Activated B cell treated with CpG ODN at 0.5 μM for 24 hours (primary cell): ENCODE measurements at regions not wholly inside any gene's neighbourhood (a gene's known extent, or its start where the extent isn't known, plus 50 kb on each side); places are given as distances from the start of the nearest gene placed in this dataset.

Source experiments
- ATAC-seq: fragments of 200-7000 bp; cut with Tn5 transposase; one replicate; pipeline ENCODE4 v1.10.0; 2021; ENCODE audit warnings: low read depth, mild to moderate bottlenecking, moderate library complexity
- CTCF ChIA-PET: fragments of 350-600 bp; sonication (Branson Sonifier 250); formaldehyde crosslinking; loops from one replicate; lab custom pipeline; 2021; ENCODE audit warnings: antibody characterized with exemption; lab: Charles Lee
- POLR2A ChIA-PET: fragments of 350-600 bp; sonication (Branson Sonifier 250); formaldehyde crosslinking; loops from one replicate; lab custom pipeline; 2021; ENCODE audit warnings: antibody characterized with exemption; lab: Charles Lee
- DNase-seq: peaks from one replicate; pipeline ENCODE4 v3.0.0; 2022
- H3K27ac Mint-ChIP-seq: one replicate; pipeline ENCODE4 v1.8.0; 2020; ENCODE audit warnings: mixed read lengths
- H3K27me3 Mint-ChIP-seq: one replicate; pipeline ENCODE4 v1.8.0; 2021; ENCODE audit warnings: mixed read lengths
- H3K36me3 Mint-ChIP-seq: one replicate; pipeline ENCODE4 v1.8.0; 2021; ENCODE audit warnings: low read depth, mixed read lengths
- H3K4me1 Mint-ChIP-seq: one replicate; pipeline ENCODE4 v1.8.0; 2021; ENCODE audit warnings: mixed read lengths
- H3K4me3 Mint-ChIP-seq: one replicate; pipeline ENCODE4 v1.8.0; 2020; ENCODE audit warnings: mild to moderate bottlenecking, mixed read lengths
- H3K9me3 Mint-ChIP-seq: one replicate; pipeline ENCODE4 v1.8.0; 2020; ENCODE audit warnings: mixed read lengths
- intact Hi-C: fragments of 100-400 bp; cut with micrococcal nuclease; formaldehyde crosslinking; loops from one replicate; pipeline ENCODE4 v1.15.1; 2024
- TF ChIP-seq, protein P1 (sequence below): fragments of 200-600 bp; IDR thresholded peaks from one replicate; pipeline ENCODE4 v1.8.0; 2022; ENCODE audit warnings: antibody characterized with exemption, mild to moderate bottlenecking

- no peak for DNase-seq
- no peaks in the 10 kb centered on the region for H3K36me3 Mint-ChIP-seq
- TF ChIP-seq, protein P1, sequence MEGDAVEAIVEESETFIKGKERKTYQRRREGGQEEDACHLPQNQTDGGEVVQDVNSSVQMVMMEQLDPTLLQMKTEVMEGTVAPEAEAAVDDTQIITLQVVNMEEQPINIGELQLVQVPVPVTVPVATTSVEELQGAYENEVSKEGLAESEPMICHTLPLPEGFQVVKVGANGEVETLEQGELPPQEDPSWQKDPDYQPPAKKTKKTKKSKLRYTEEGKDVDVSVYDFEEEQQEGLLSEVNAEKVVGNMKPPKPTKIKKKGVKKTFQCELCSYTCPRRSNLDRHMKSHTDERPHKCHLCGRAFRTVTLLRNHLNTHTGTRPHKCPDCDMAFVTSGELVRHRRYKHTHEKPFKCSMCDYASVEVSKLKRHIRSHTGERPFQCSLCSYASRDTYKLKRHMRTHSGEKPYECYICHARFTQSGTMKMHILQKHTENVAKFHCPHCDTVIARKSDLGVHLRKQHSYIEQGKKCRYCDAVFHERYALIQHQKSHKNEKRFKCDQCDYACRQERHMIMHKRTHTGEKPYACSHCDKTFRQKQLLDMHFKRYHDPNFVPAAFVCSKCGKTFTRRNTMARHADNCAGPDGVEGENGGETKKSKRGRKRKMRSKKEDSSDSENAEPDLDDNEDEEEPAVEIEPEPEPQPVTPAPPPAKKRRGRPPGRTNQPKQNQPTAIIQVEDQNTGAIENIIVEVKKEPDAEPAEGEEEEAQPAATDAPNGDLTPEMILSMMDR = no peak
- no peak overlapping the region for H3K27ac Mint-ChIP-seq
- ChIA-PET POLR2A (no interaction called here), CTCF (no interaction called here)
- no peaks in the 10 kb centered on the region for H3K4me1 Mint-ChIP-seq
- no peak for ATAC-seq
- no peaks in the 10 kb centered on the region for H3K27me3 Mint-ChIP-seq
- no peak overlapping the region for H3K4me3 Mint-ChIP-seq
- H3K9me3 Mint-ChIP-seq = peaks cover 14% of the 10 kb centered on the region
- intact Hi-C loops = no loop called here
These were observed 883.7 kb downstream of the TSN start for GRCh38 chr2:122639176-122639575.

GRCh38 chr2:122639711-122640110 lies 884.3 kb downstream of the TSN start:
- TF ChIP-seq, protein P1 = no peak
- Mint-ChIP-seq H3K9me3 (peaks cover 14% of the 10 kb centered on the region), H3K27ac (no peak overlapping the region), H3K4me1 (no peaks in the 10 kb centered on the region), H3K36me3 (no peaks in the 10 kb centered on the region), H3K27me3 (no peaks in the 10 kb centered on the region), H3K4me3 (no peak overlapping the region)
- intact Hi-C loops = no loop called here
- CTCF ChIA-PET = no interaction called here
- DNase-seq = no peak
- no peak for ATAC-seq
- POLR2A ChIA-PET = no interaction called here

DNA sequence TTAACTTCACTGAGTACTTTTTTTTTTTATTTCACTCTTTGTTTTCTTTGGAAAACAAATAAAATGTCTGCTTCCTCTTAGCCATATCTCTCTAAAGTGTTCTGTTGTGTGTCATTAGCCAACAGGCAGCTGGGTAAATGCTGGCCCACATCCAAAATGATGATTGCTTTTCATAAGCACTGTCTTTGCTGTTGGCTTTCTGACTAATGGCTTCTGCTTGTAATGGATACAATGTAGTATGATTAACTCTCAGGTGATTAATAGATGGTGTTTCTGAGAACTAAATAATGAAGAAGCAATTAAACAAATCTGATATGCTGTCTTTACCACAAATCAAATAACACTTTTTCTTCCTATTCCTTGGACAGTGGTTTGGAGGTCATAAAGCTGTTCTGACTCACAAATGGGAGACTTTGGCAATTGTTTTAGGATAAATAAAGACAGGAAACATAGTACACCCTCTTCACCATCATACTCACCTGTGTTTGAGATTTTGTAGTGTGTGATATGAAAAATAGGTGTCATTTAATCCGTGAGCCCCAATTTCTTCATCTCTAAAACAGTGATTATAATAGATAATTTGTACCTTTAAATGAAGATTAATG lies 888.4 kb downstream of the TSN start:
- DNase-seq = no peak
- Mint-ChIP-seq H3K36me3 (no peaks in the 10 kb centered on the region), H3K27me3 (no peaks in the 10 kb centered on the region), H3K9me3 (peaks cover 11% of the 10 kb centered on the region), H3K4me3 (no peak overlapping the region), H3K27ac (no peak overlapping the region), H3K4me1 (no peaks in the 10 kb centered on the region)
- ChIA-PET POLR2A (no interaction called here), CTCF (no interaction called here)
- no peak for ATAC-seq
- intact Hi-C loops = no loop called here
- TF ChIP-seq, protein P1 = no peak

- ChIA-PET CTCF (no interaction called here), POLR2A (no interaction called here)
- ATAC-seq (no peak), DNase-seq (no peak)
- intact Hi-C loops = no loop called here
- Mint-ChIP-seq H3K27me3 (no peaks in the 10 kb centered on the region), H3K9me3 (no peaks in the 10 kb centered on the region), H3K27ac (no peak overlapping the region), H3K36me3 (no peaks in the 10 kb centered on the region), H3K4me3 (no peak overlapping the region), H3K4me1 (no peaks in the 10 kb centered on the region)
- TF ChIP-seq, protein P1 = no peak
These were observed 895.8 kb downstream of the TSN start for GRCh38 chr2:122651236-122651635.

DNA sequence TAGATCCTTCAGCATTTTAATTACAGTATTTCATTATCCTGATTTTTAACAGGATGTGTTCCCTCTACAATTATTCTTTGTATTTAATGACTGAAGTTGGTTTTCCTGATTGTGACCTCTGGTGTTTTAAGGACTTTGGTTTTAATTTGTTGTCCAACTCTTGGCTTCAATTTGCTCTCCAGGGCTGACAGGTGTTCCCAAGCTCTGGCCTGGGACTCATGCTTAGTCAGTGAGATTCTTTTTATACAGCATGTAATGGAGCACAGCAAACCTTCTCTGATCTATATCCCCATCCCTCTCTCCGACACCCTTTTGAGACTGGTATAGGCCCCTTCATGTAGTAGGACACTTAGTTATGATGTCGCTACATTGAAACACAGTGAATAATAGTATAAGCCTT lies 896.3 kb downstream of the TSN start:
- ChIA-PET CTCF (no interaction called here), POLR2A (no interaction called here)
- no peak for ATAC-seq
- TF ChIP-seq, protein P1 = no peak
- Mint-ChIP-seq H3K9me3 (no peaks in the 10 kb centered on the region), H3K36me3 (no peaks in the 10 kb centered on the region), H3K4me1 (no peaks in the 10 kb centered on the region), H3K27ac (no peak overlapping the region), H3K27me3 (no peaks in the 10 kb centered on the region), H3K4me3 (no peak overlapping the region)
- DNase-seq = no peak
- intact Hi-C loops = no loop called here
